ENCODE measurements at regions not wholly inside any gene's neighbourhood (a gene's known extent, or its start where the extent isn't known, plus 50 kb on each side); places are given as distances from the start of the nearest gene placed in this dataset.
"Not testable (repeated sequence)": the region's sequence is repeated elsewhere in the genome, so short reads cannot be mapped to it uniquely, and the experiment has no call there.

DNA sequence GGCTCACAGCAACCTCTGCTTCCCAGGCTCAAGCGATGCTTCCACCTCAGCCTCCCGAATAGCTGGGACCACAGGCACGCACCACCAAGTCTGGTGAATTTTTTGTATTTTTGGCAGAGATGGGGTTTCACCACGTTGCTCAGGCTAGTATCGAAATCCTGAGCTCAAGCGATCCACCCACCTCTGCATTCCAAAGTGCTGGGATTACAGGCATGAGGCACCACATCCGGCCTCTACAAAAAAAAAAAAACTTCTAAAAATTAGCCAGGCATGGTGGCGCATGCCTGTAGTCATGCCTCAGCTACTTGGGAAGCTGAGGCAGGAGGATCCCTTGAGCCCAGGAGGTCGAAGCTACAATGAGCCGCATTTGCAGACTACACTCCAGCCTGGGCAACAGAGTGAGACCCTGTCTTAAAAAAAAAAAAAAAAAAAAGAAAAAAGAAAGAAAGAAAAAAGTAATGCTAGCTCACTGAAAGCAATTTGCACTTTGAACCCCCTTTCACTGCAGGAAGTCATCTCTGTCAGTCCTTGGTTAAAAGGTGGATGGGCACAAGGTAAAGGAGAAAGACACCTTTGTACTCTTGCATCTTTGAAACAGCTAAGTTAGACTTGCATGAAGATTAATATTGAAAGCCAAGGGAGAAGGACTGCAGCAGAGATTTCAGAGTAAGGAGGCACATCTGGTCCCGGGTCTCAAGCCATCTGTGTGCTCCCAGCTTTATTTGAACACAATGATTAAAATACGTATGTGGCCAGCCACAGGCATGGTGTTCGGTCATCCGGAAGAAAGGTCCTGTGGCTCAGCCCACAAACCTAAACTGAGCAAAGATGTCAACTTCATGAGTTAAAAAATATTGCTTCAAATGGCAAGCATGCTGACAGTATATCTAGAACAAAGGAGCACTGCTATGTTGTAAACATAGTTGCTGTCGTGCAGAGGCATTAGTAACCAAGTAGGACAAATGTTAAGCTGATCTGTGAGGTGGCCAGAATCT is 103.8 kb upstream of the HMGA2 start:
- H3K27ac ChIP-seq, result no peak overlapping the region
- TF ChIP-seq, protein P1, sequence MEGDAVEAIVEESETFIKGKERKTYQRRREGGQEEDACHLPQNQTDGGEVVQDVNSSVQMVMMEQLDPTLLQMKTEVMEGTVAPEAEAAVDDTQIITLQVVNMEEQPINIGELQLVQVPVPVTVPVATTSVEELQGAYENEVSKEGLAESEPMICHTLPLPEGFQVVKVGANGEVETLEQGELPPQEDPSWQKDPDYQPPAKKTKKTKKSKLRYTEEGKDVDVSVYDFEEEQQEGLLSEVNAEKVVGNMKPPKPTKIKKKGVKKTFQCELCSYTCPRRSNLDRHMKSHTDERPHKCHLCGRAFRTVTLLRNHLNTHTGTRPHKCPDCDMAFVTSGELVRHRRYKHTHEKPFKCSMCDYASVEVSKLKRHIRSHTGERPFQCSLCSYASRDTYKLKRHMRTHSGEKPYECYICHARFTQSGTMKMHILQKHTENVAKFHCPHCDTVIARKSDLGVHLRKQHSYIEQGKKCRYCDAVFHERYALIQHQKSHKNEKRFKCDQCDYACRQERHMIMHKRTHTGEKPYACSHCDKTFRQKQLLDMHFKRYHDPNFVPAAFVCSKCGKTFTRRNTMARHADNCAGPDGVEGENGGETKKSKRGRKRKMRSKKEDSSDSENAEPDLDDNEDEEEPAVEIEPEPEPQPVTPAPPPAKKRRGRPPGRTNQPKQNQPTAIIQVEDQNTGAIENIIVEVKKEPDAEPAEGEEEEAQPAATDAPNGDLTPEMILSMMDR (conservative IDR thresholded peaks at IDR 0.05), result no peak

DNA sequence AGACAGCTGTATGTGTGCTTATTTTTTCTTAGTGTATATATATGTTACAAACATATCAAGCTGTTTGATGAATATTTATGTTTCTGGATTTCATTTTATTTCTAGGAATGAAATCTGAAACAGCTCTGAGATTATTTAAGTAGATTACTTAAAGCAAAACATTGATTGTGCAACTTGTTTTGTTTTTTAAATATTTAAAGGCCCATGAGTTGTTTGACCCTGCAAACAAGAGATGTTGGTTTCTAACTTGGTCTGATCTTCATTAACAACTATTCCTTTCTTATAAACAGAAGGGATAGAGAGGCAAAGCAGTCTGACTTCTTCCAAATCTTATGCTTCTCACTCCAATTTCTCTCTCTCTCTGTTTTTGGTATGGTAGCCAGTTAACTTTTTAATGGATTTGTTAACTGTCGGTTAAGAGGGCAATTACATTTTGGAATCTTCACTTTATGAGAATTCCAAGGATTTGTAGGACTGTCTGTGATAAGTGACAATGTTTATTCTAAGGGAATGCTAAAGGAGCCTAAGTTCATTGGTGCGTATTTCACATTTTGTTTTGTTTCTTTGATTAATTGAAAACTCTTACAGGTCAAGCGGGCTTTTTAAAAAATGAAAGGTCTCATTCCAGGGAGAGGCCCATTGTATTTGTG is 102.6 kb upstream of the HMGA2 start:
- TF ChIP-seq, protein P1 (conservative IDR thresholded peaks at IDR 0.05), result no peak
- no peak overlapping the region for H3K27ac ChIP-seq

DNA sequence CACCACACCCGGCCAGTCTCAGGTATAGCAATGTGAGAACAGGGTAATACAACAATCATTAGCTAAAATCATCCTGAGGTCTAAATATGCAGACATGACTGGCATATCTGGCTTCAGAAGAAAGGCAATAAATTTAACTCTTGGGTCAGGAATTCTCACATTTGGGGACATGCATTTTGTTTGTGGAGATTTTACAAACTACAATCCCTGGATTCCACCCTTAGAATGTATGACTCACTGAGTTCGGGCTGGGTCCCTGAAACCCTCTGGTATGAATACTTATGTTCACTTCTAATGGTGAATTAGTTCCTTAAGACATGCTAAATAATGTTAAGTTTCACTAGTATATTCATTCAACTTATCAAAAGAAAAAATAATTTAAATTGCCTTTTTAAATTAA is 98.9 kb upstream of the HMGA2 start:
- TF ChIP-seq, protein P1 (conservative IDR thresholded peaks at IDR 0.05), result no peak
- H3K27ac ChIP-seq, result no peak overlapping the region

DNA sequence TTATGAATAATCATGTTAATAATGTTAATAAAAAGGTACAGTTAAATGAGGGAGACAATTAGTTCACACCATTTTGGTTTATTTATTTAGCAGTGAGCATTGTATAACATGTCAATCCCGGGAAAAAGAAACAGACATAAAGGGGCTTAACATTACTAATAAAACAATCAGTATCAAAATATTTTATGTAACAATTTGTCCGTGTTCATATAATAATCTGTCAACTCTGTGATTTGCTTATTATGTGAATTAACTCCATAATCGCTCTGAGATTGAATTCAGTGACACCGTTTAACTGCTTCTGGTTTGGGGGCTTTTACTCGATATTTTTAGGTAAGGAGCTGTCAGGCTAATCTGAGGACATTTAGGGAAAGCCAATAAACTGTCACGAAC is 95.8 kb upstream of the HMGA2 start:
- TF ChIP-seq, protein P1 (conservative IDR thresholded peaks at IDR 0.05), result no peak
- H3K27ac ChIP-seq, result no peak overlapping the region

DNA sequence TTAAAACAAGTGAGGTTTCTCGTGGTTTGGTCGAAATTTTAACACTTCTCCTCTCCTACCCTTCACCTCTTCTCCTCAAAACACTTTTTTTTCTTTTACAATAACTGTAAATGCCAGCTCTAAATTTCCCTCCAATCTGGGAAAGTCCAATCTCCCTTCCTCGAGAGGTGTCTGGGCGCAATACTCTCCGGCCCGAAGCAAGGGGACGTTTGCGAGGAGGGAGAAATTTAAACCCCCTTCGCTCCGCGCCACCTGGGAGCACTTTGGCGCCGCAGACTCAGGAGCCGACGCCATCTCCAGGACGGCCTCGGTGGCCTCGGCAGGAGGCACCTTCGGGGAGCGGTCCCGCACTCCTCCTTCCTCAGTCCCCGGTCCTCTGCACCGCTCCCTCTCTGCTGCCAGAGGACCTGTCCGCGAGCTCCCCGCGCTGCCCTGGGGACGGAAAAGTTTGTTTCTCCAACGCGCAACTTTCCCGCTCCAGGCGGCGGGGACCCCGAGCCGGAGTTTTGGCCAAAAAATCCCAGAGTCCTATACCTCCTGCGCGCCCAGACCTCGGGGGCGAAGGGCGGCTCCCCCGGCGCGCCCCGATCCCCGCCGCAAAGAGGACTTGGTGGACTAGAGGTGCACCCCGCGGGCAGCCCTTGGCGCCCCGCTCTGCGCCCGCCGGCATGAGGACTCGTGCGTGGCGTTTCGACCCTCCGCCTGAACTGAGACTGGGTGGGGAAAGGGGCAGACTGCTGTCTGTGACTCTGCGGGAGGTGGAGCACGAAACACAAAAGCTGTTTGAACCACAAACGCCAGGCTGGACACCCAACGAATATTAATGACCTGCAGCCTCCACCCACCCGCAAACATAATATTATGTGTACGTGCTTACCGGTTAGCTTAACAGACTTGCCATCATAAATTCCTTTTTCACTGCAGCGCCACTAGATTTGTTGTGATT is 95.2 kb upstream of the HMGA2 start:
- TF ChIP-seq, protein P1 (conservative IDR thresholded peaks at IDR 0.05), result no peak
- H3K27ac ChIP-seq, result no peak overlapping the region

DNA sequence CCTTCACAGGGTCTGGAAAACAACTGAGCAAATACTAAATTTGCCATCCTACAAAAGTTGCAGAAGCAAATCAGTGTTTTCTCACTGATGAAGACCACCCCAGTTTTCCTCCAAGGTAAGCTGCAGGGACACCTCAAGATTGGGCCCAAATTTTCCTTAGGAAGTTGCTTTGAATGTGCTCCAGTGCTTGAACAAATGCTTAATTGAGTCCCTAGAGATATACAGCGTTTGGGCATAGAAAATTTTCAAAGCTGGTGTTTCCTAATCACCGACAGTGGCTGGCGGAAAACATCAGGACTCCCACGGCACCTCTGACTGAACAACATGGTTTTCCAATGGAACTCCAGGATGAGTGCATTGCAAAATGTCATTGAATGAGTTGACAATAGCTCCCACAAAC is 92.5 kb upstream of the HMGA2 start:
- TF ChIP-seq, protein P1 (conservative IDR thresholded peaks at IDR 0.05), result no peak
- no peak overlapping the region for H3K27ac ChIP-seq

DNA sequence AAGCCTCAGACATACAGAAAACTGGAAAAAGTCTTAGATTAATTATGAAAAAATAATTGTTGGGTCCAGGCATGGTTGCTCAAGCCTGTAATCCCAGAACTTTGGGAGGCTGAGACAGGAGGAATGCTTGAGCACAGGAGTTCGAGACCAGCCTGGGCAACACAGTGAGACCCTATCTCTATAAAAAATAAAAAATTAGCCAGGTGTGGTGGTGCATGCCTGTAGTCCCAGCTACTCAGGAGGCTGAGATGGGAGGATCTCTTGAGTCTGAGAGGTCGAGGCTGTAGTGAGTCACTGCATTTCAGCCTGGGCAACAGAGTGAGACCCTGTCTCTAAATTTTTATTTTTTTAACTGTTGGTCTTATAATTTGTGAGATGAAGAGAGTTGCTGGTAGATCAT is 90.6 kb upstream of the HMGA2 start:
- H3K27ac ChIP-seq, result not testable (repeated sequence)

Measured in VCaP (cell line).